NB4 (cell line): ENCODE measurements at regions not wholly inside any gene's neighbourhood (a gene's known extent, or its start where the extent isn't known, plus 50 kb on each side); places are given as distances from the start of the nearest gene placed in this dataset.
"Not testable (repeated sequence)": the region's sequence is repeated elsewhere in the genome, so short reads cannot be mapped to it uniquely, and the experiment has no call there.

Experiments
- DNase-seq: peaks from one replicate; pipeline ENCODE4 v3.0.0; 2010; ENCODE audit warnings: low read depth
- H3K4me3 ChIP-seq: one replicate; pipeline ENCODE4 v1.5.1; 2011; ENCODE audit warnings: mild to moderate bottlenecking, low read depth, low read length, moderate library complexity
- CTCF ChIP-seq: IDR thresholded peaks from one replicate; pipeline ENCODE4 v1.5.1; 2012; ENCODE audit warnings: low read depth, low read length
- MYC ChIP-seq: IDR thresholded peaks from 2 replicates; pipeline ENCODE4 v1.6.1; 2011; ENCODE audit warnings: low read depth, low read length
- POLR2A ChIP-seq: IDR thresholded peaks from 2 replicates; pipeline ENCODE4 v1.6.1; 2011; ENCODE audit warnings: mild to moderate bottlenecking; ENCODE audit not compliant: insufficient read length; ENCODE audit errors: extremely low read depth
- TF ChIP-seq, protein P1 (sequence below): IDR thresholded peaks from 2 replicates; pipeline ENCODE4 v1.6.1; 2011; ENCODE audit warnings: low read depth, low read length

GRCh38 chr19:23597661-23598060 is 89.4 kb downstream of the ZNF675 start:
- no peak for TF ChIP-seq CTCF
- TF ChIP-seq POLR2A = no peak
- TF ChIP-seq, protein P1, sequence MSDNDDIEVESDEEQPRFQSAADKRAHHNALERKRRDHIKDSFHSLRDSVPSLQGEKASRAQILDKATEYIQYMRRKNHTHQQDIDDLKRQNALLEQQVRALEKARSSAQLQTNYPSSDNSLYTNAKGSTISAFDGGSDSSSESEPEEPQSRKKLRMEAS = no peak
- TF ChIP-seq MYC = no peak
- no peak for DNase-seq
- no peak overlapping the region for H3K4me3 ChIP-seq

- no peak overlapping the region for H3K4me3 ChIP-seq
- no peak for DNase-seq
- TF ChIP-seq, protein P1 = no peak
- no peak for TF ChIP-seq CTCF
- TF ChIP-seq MYC = no peak
- TF ChIP-seq POLR2A = no peak
These were observed 90.1 kb downstream of the ZNF675 start for GRCh38 chr19:23596872-23597271.

GRCh38 chr19:23594311-23594710 is 92.7 kb downstream of the ZNF675 start:
- DNase-seq, H3K4me3 ChIP-seq: not testable (repeated sequence)

GRCh38 chr19:23587546-23587945 is 99.5 kb downstream of the ZNF675 start:
- peak; percentile 8 for DNase-seq
- H3K4me3 ChIP-seq = no peak overlapping the region
- TF ChIP-seq CTCF (no peak), POLR2A (no peak), MYC (no peak)
- TF ChIP-seq, protein P1 = no peak

- TF ChIP-seq MYC (no peak), POLR2A (no peak), CTCF (no peak)
- TF ChIP-seq, protein P1 = no peak
- DNase-seq = no peak
- H3K4me3 ChIP-seq = no peak overlapping the region
These were observed 109.5 kb downstream of the ZNF675 start for GRCh38 chr19:23577501-23577900.

- H3K4me3 ChIP-seq = no peak overlapping the region
- DNase-seq = no peak
- TF ChIP-seq CTCF (no peak), POLR2A (no peak), MYC (no peak)
- TF ChIP-seq, protein P1 = no peak
These were observed 115.8 kb downstream of the ZNF675 start for GRCh38 chr19:23571175-23571574.

GRCh38 chr19:23568116-23568515 is 118.9 kb downstream of the ZNF675 start:
- H3K4me3 ChIP-seq, DNase-seq: not testable (repeated sequence)
